IPS-NIHi7 (cell line): ENCODE measurements at regions not wholly inside any gene's neighbourhood (a gene's known extent, or its start where the extent isn't known, plus 50 kb on each side); places are given as distances from the start of the nearest gene placed in this dataset.

Experiments used
- DNase-seq: peaks from one replicate; pipeline ENCODE4 v3.0.0; 2012; ENCODE audit warnings: mixed read lengths; ENCODE audit errors: extremely low spot score

DNA sequence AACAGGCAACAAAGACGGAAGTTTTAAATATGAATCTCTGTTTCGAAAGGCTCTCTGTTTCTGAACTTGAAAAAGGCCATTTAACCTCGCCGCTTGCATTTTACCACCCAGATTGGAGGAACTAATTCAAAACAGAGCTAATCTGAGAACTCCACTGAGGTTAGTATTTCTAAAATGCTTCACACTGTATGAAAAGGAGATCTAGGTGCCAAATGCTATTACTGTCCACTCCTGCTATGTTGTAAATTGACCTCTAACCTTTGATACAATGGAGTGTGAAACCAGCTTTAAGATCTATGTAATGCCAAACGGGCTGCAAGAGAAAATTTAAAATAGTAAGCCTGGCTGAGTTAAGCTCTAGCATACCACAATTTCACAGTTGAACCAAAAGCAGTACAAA lies 364.5 kb downstream of the IRS1 start:
- DNase-seq = no peak

DNA sequence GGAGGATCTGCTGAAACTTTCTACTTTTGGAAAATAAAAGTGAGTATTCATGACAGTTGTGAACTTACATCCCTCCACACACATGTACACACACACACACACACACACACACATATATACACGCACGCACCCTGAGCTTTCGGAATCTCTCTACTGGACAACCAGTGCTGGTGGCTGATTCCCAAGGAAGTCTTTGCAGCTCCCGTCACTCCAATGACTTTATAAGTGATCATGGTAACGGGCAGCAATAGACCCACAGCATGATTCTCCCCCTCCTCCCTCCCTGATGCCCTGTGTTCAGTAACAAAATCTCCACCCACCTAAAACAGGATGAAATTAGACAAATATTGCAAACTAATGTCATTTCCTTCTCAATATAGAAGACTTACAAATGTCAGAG lies 364.9 kb downstream of the IRS1 start:
- DNase-seq = no peak

DNA sequence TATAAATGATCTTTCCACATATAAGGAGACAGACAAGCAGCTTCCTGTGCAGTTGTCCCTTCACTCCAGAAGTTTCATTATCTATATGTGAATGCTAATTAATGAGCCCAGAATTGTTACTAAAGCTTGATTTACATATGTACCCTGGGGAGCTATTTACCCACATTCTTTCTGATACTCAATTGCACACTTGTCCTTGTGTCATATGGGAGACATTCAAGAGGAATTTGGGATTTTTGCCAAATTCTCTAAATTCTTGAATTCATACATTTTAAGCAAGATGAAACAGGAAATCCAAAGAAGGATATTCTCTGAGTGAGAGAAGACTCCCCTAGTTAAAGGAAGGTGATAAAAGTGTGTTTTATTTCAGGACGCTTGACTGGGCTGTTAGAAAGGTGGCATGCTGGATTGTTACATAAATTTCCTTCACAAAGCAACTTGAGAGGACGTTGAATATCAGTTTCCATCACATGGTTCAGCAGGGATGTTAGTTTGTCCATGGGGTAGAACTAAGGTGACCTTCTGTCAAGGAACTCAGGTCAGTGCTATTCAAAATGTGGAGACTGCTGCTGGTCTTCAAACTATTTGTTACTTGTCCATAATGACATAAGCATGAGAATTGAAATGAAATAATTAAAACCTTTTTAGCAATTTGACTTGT lies 368.2 kb downstream of the IRS1 start:
- no peak for DNase-seq

DNA sequence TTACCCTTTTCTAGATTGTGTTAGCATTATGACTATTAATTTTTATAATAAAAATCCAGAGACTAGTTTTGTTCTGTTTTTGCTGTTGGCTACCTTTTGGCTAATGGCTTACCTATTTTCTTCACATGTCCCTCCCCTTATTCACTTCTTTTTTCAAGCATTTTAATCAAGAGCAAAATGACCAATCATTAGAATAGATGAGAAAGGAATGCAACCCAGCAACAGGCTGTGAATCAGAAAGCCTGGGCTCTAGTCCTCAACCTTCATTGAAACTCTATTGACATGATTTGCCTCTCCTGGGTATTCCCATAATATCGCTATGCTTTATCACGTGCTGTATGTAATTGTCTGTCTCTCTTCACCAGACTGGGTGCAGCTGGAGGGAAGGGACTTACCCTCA lies 370.1 kb downstream of the IRS1 start:
- DNase-seq = no peak

DNA sequence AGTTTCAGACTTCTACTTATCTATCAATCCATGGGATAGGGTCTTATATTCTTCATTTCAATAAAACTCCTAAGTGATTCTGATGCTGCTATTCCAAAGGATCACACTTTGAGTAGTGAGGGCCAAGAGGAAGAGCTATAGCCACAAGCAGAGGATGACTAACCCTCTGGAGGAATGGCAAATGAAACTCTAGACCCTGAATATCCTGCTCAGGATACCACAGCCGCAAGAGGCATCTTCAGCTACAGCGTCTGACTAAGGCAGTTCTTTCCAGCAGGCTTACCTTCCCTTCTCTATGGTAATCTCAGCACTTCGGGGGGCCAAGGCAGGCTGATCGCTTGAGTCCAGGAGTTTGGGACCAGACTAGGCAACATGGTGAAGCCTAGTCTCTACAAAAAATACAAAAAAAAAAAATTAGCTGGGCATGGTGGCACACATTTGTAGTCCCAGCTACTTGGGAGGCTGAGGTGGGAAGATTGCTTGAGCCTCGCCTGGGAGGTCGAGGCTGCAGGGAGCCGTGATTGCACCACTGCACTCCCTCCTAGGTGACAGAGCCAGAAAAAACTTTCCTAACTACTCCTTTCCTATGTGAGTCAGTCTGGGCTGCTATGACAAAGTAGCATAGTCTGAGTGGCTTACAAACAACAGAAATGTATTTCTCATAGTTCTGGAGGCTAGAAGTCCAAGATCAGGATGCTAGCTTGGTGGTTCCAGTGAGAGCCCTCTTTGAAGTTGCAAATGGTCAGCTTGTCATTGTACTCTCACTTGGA lies 371.9 kb downstream of the IRS1 start:
- peak; percentile 19 for DNase-seq

DNA sequence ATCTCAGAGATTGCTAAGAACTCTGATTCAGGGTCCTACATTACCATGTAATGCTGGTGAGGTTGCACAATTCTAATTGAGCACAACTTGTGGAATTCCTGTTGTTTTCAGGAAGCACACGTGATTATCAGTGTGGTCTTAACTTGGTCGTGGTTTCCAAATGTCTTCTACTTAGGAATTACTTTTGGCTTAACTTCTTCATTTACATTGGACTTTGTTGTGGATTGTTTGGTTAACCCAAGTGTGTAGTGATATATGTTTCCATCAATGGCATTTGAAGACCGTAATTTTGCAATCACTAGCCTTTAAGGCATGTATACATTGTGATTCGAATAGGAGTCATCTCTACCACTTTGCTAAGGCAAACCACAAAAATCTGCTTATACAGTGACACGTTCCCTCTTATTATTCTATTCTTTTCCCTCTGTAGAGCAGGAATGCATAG lies 373.3 kb downstream of the IRS1 start:
- DNase-seq = no peak

DNA sequence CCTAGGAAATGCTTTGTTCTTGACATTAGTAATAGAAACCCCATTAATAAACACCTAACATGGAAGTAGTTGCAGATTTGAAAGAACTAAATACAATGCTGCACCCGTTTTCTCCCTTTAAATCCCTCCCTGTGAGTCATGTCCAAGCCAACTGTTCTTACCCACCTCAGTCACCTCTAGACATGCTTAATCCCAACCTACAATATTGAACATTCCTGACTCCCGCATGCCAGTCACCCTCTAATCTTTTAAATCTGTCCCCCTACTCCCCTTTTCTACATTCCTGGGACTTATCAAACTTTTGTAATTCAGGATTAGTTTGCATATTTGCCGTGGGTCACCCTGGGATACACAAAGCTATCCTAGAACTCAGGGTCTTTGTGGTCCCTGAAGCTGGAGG lies 374.6 kb downstream of the IRS1 start:
- DNase-seq = no peak

DNA sequence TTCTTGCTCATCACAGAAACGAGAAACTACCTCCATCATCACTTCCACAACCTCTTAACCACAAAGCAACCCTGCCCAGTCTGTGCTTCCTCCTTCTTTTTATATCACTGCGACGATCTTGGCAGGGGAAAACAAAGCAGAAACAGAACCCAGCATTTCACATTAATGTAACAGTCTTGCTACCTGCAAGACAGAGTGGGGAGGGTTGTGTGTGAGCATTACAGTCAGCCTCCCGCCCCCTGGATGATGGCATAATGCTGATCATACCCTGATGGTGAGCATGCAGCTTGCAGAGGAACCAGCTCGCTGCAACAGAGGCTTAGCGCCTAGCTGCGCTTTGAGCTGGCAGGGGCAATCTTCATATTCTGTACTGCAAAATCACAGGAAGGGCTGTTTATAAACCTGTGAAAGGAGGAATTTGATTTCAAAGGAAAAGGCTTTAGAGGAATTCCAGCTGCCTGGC lies 376.1 kb downstream of the IRS1 start:
- DNase-seq = no peak

DNA sequence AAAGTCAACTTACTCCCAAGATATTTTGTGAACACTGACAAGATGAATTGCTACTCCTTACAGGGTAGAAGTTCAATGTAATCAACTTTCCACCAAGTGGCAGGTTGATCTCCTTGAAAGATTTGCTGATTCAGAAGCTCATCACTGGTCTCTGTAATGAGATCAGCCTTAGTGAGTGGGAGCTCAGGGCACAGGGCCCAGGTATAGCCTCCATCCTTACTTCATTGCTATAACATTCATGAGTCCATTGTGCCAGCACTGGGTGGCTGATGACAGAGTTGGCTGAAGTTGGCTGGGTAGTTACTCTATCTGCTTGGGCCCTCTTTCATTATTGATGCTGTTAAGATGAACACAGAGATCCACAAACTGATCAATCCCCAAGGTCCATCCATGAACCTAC lies 379.0 kb downstream of the IRS1 start:
- DNase-seq = no peak

DNA sequence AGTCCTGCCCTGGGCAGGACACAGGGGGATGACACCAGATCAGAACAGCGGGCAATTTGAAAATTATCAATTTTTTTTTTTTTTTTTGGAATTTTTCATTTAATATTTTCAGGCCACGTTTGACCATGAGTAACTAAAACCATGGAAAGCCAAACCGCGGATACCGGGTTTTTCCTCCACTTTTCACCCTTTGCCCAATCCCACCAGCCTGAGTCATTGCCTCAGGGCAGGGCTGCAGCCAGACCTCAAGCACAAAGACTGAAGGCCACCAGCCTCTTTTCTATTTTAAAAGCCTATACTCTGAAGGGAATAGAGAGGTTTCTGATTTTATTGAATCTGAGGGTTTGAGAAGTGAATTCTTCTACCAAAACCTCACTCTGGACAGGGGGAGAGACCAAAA lies 381.1 kb downstream of the IRS1 start:
- DNase-seq = no peak

DNA sequence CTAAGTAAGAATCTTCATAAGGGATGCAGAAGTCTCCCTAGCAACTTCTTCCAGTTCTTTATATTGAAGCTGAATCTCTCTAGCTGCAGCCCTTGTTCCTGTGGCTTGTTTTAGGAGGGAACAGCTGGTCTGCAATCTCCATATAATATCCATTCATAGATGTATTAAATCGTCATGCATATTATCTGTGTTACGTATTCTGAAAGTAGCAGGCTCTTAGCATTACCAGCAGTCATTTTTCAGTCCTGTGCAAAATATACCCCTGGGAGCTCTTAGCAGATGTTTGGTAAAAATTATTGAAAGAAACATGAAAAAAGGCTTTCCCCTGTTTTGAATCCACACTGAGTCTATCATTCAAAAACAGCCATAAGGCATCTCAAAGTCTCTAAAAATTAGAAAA lies 385.3 kb downstream of the IRS1 start:
- no peak for DNase-seq

DNA sequence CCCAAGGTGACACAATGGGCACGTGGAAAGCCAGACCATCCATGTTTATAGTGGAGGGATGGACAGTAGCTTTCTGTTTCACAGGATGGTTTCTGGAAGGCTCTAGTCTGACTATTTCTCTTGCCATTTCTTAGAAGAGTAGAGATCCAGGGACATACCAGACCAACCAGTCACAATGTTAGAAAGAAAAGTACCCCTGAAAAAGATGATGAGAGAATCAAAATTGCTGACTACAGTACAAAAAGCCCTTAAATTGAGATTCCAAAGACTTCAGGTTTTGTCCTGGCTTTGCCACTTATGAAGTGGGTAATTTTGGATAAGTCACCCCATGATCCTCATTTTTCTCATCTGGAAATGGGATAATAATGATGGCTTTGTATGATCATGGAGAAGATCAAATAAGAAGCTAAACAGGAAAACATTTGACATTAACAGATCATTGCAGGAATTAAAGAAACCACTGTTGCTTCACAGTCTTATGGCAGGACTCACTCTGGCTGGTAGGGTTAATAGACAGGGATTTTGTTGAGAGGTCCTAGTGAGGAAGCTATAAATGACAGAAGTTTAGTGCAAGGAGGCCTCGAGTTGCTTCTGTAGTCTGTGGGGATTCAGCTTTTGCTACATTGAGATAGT lies 386.0 kb downstream of the IRS1 start:
- DNase-seq = no peak

DNA sequence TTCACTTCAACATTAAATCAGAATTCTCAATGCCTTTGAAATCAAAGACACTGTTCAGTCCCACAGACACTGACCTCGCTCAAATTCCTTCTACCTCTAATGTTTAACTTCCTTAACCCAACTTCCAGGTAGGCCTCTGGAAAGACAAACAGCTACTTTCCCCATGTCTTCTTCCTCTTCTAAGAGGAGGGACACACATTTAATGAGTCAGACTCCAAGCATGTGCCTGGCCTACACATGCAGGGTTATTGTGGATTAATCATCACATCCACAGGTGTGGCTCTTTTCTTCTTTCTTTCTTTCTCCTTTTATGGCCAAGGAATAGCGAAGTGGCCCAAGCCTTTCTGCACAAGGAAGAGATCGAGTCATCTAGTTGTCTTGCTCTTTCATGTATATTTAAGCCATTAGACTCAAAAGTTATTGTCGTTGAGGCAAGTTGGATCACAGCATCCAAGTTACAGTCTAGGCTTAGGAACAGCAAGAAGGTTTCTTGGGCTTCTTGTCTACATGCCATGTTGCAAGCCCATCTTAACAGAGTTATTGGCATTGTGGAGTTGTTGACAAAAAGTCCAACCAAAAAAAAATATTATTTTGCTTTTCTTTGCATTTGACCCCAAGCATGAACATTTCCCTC lies 387.8 kb downstream of the IRS1 start:
- no peak for DNase-seq

DNA sequence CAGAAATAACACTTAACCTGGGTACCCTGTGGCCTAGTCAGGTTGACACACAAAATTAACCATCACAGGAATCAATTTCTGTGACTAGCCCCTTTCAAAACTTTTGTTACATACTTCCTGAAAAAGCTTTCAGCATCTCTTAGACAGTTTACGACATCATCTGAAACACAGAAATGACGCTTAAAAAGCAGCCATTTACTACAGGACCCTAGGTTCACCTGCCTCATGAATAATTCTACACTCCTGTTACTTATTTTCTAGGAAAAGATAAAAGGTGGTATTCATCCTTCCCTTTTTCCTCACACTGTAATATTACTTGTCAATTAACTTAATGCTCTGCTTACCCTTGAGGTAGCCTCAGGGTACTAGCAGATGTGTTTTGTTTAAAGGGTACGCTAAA lies 388.4 kb downstream of the IRS1 start:
- no peak for DNase-seq

DNA sequence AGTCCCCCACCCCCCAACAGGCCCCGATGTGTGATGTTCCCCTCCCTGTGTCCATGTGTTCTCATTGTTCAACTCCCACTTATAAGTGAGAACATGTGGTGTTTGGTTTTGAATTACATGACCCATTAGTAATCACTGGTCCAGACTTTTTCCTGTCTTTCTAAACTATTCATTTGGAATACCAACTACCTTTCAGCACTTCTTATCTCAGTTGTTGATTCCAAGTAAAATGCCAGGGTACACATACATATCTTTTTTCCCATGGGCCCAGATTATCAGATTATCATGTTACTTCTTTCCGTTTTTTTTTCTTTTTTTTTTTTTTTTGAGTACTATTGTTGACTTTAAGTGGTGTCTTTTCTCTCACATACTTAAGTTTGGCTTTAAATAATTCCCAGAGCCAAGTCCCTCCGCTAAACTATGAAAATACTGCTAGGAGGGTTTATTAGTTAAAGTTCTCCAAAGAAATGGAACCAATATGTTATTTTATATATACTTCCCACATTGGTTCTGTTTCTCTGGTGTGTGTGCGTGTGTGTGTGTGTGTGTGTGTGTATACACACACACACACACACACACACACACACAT lies 389.3 kb downstream of the IRS1 start:
- DNase-seq = no peak

DNA sequence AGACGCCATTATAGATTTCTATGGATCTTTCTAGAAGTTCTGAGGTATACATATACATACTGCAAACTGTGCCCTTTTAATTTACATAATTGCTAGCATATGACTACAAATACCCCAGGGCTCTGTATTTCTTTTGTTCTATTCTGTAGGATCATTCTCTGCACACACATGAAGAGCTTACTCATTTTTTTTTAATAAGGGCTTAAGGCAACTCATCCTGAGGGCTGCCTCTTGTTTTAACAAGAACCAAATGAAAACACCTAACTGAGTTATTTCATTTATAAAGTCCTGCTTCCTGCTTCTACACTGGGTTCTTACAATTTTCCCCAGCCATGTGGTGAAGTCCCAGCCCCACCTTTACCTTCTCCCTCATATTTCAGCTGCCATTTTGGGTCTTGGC lies 390.5 kb downstream of the IRS1 start:
- no peak for DNase-seq

DNA sequence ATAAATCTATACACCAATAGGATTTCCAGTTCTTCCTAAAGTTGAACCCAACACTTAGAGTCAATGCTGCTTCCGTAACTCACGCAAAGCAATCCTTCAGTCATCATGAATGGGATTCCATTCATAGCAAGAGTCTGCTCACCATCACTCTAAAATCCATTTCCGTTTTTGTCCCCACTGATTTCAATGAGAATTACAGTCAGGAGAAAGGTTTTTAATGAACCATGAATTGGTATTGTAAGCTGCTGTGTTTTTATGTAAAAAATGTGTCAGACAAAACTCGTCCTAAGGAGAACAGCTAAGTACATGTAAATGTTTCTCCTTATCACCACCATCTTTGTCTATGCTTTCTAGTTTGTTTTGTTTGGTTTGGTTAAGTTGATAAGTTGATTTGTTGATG lies 391.5 kb downstream of the IRS1 start:
- no peak for DNase-seq

DNA sequence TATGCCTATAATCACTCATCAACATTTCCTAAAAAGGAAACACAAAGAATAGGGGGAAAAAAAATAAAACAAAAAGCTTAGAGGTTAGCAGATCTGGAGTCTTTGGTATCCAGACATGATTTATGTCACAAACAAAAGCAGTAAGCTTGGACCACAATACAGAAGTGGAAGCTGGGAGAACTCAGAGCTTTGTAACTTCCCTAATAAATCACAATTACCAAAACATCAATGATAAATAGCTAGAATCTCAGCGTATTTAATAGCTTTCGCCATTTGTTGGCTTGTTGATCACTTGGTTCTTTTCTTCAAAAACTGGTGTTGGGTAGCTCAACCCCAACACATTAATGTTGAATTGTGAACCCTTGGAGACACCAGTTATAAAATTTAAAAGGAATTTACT lies 392.5 kb downstream of the IRS1 start:
- DNase-seq = no peak

DNA sequence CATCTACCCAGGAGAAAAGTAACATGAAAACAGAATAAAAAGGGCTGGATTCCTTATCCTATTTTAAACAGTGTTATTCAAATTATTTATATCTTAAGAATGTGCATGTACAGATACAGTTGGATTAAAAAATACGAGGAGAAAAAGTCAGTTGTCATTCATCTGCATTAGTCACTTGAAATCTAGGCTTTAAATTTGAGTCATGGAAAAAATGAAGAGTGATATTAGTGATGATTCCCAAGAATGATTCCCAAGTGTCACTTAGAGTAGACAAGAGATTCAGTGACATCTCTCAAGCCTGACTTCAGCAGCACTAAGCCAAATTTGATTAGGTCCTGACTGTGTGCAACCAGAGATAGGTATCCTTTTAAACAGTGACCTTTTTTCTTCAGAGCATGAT lies 394.2 kb downstream of the IRS1 start:
- no peak for DNase-seq

DNA sequence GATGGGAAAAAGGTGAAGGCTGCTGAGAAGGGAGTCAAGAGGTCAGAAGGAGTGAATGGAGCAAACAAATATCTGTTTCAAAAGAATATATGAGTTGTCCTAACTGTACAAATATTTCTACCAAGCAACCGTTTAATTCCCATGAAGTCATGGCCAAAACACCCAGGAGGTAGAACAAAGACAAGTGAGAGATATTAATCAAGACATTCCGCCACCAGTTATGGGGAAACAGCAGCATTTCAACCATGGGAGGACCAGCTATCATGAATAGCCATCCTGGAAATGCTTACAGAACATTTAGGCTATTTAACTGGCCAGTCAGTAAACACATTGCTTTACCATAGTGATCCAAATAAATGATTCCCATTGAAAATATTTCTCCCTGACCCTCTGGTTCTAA lies 396.3 kb downstream of the IRS1 start:
- DNase-seq = no peak

DNA sequence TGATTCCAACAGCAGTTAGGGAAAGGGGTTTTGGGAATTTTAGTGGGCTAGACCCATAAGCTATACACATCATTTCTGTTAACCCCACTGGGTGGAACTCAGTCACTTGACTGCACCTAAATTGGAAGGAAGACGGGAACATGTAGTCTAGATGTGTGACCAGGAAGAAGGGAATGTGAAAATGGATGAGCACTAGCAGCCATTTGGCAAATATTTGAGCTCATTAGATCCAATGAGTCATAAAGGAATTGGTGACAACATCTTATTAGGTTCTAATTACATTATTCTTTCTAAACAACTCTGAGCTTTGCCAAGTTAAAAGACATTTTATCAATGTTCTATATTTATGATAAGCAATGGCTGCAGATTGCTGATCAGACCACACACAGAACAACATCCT lies 400.6 kb downstream of the IRS1 start:
- DNase-seq = no peak

DNA sequence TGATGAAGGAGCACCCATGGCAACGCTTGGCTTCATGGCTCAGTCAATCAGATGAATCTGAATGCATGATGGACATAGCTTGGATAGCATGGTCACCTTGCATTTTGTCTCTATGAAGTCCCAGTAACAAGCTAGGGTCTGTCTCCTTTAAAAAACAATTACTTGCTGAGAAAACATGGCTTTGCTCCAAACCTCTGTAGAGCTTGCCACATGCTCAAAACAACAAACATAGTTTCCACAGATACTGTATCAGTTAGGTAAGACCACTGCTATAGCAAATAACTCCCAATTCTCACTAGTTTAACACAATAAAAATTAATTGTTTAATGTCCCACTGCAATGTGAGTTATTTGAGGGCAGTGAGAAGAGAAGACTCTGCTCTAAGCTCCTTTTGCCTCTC lies 401.0 kb downstream of the IRS1 start:
- no peak for DNase-seq
